HCT116 (cell line): ENCODE measurements at regions not wholly inside any gene's neighbourhood (a gene's known extent, or its start where the extent isn't known, plus 50 kb on each side); places are given as distances from the start of the nearest gene placed in this dataset.

Experiments
- ATAC-seq: fragments of 200-7000 bp; cut with Tn5 transposase; 2 replicates; pipeline ENCODE4 v1.9.1; 2020; ENCODE audit warnings: mild to moderate bottlenecking, moderate library complexity
- BruUV-seq: library from RNA; stranded (reverse); fragments of 400-500 nt; replicated peaks from 2 replicates; lab custom pipeline; 2021; lab: Mats Ljungman, UMichigan
- CTCF ChIA-PET: fragments of 300-600 bp; sonication (Branson Sonifier 250); formaldehyde crosslinking; loops from one replicate; lab custom pipeline; 2021; ENCODE audit warnings: antibody characterized with exemption; lab: Charles Lee
- POLR2A ChIA-PET: fragments of 300-600, 350-600 bp; sonication (Branson Sonifier 250); formaldehyde crosslinking; loops from one replicate; lab custom pipeline; 2021; ENCODE audit warnings: antibody characterized with exemption; lab: Charles Lee
- RAD21 ChIA-PET, 2 experiments: fragments of 300-600 bp; sonication (Branson Sonifier 250); formaldehyde crosslinking; loops; one replicate each; lab custom pipeline; 2023; ENCODE audit warnings: low total read pairs in 2 of 2; ENCODE audit not compliant: uncharacterized antibody in 2 of 2, unreplicated experiment in 2 of 2, low non-redundant PET in 1 of 2; lab: Charles Lee
- DNase-seq: peaks from one replicate; pipeline ENCODE4 v3.0.0-alpha.2; 2010; ENCODE audit warnings: low read depth, low spot score
- H2AFZ ChIP-seq: fragments of 200-600 bp; shearing (Covaris generic), sonication (generic); 2 replicates; pipeline ENCODE4 v1.6.1; 2017; ENCODE audit warnings: low read depth, mixed run types, mixed read lengths, antibody characterized with exemption, low read length; ENCODE audit not compliant: poor library complexity, severe bottlenecking
- H3K27ac ChIP-seq: 2 replicates; pipeline ENCODE4 v1.5.1; 2012; ENCODE audit warnings: low read depth, low read length
- H3K27me3 ChIP-seq: fragments of 200-600 bp; sonication (generic); 2 replicates; pipeline ENCODE4 v1.6.1; 2016; ENCODE audit warnings: mixed run types, low read length, mixed read lengths; ENCODE audit not compliant: insufficient read depth
- H3K36me3 ChIP-seq, 2 experiments: fragments of 200-500 bp in 1 of 2; fragments of 200-600 bp in 1 of 2; sonication (Bioruptor generic) in 1 of 2; sonication (generic) in 1 of 2; 2 replicates each; pipeline versions ENCODE4 v1.5.1 to v1.6.1; 2014 to 2016; ENCODE audit warnings: low read length in 2 of 2, inconsistent platforms in 1 of 2, mixed read lengths in 1 of 2, mixed run types in 1 of 2; ENCODE audit not compliant: insufficient read depth in 2 of 2, control insufficient read depth in 1 of 2
- H3K4me1 ChIP-seq, 2 experiments: fragments of 200-600 bp in 1 of 2; sonication (generic) in 1 of 2; 2 replicates each; pipeline versions ENCODE4 v1.5.1 to v1.6.1; 2012 to 2017; ENCODE audit warnings: low read length in 2 of 2, inconsistent platforms in 1 of 2, mild to moderate bottlenecking in 1 of 2, mixed read lengths in 1 of 2, mixed run types in 1 of 2, moderate library complexity in 1 of 2; ENCODE audit not compliant: insufficient read depth in 2 of 2, control insufficient read depth in 1 of 2
- H3K4me2 ChIP-seq: fragments of 200-600 bp; sonication (generic); 2 replicates; pipeline ENCODE4 v1.6.1; 2017; ENCODE audit warnings: mixed run types, low read length, mixed read lengths
- H3K4me3 ChIP-seq, 2 experiments: fragments of 200-600 bp in 1 of 2; sonication (generic) in 1 of 2; replicated peaks in 1 of 2; 2 replicates each; pipeline ENCODE4 v1.5.1; 2011 to 2016; ENCODE audit warnings: low read length in 2 of 2, control low read depth in 1 of 2, low read depth in 1 of 2, mild to moderate bottlenecking in 1 of 2, mixed read lengths in 1 of 2, mixed run types in 1 of 2
- H3K79me2 ChIP-seq: fragments of 200-600 bp; sonication (generic); 2 replicates; pipeline ENCODE4 v1.6.1; 2017; ENCODE audit warnings: mild to moderate bottlenecking, mixed run types, low read length, moderate library complexity, mixed read lengths; ENCODE audit not compliant: insufficient read depth
- H3K9ac ChIP-seq: fragments of 200-600 bp; sonication (generic); 2 replicates; pipeline ENCODE4 v1.6.1; 2016; ENCODE audit warnings: low read length, mixed read lengths
- H3K9me2 ChIP-seq: fragments of 200-600 bp; sonication (generic), shearing (Covaris generic); 2 replicates; pipeline ENCODE4 v1.6.1; 2017; ENCODE audit warnings: mixed run types, mild to moderate bottlenecking, moderate library complexity; ENCODE audit not compliant: insufficient read depth
- H3K9me3 ChIP-seq, 2 experiments: fragments of 200-500 bp in 1 of 2; fragments of 200-600 bp in 1 of 2; sonication (Bioruptor generic) in 1 of 2; sonication (generic) in 1 of 2; 2 replicates each; pipeline ENCODE4 v1.6.1; 2014 to 2017; ENCODE audit warnings: low read length in 2 of 2, mixed read lengths in 2 of 2, inconsistent platforms in 1 of 2, low read depth in 1 of 2, mild to moderate bottlenecking in 1 of 2, mixed run types in 1 of 2, moderate library complexity in 1 of 2; ENCODE audit not compliant: control insufficient read depth in 1 of 2, insufficient read depth in 1 of 2
- H4K20me1 ChIP-seq: fragments of 200-600 bp; sonication (generic), shearing (Covaris generic); 2 replicates; pipeline ENCODE4 v1.6.1; 2017; ENCODE audit warnings: mixed run types, mild to moderate bottlenecking, moderate library complexity; ENCODE audit not compliant: insufficient read depth
- ATF3 ChIP-seq: IDR thresholded peaks from 2 replicates; pipeline ENCODE4 v1.6.1; 2012
- CEBPB ChIP-seq: IDR thresholded peaks from 2 replicates; pipeline ENCODE4 v1.6.1; 2012; ENCODE audit warnings: low read depth
- CTCF ChIP-seq, 3 experiments: fragments of 200-600 bp in 1 of 3; sonication (generic) in 1 of 3; IDR thresholded peaks in 2 of 3; conservative IDR thresholded peaks in 1 of 3; 2 replicates each; pipeline ENCODE4 v1.5.1; 2012 to 2017; ENCODE audit warnings: low read depth in 2 of 3, low read length in 2 of 3, antibody characterized with exemption in 1 of 3, borderline replicate concordance in 1 of 3, control low read depth in 1 of 3, mild to moderate bottlenecking in 1 of 3, mixed read lengths in 1 of 3, mixed run types in 1 of 3, moderate library complexity in 1 of 3; ENCODE audit not compliant: insufficient read depth in 1 of 3
- EZH2 ChIP-seq: fragments of 200-600 bp; sonication (generic); IDR thresholded peaks from 2 replicates; pipeline ENCODE4 v1.6.1; 2017; ENCODE audit warnings: antibody characterized with exemption, mixed run types
- EZH2phosphoT487 ChIP-seq: fragments of 200-600 bp; IDR thresholded peaks from 2 replicates; pipeline ENCODE4 v1.6.1; 2018; ENCODE audit warnings: antibody characterized with exemption, borderline replicate concordance
- POLR2A ChIP-seq: IDR thresholded peaks from 2 replicates; pipeline ENCODE4 v1.7.0; 2011; ENCODE audit warnings: borderline replicate concordance; ENCODE audit not compliant: insufficient read depth, insufficient read length; ENCODE audit errors: extremely low read depth
- POLR2AphosphoS5 ChIP-seq: IDR thresholded peaks from 2 replicates; pipeline ENCODE4 v1.6.1; 2011; ENCODE audit warnings: mild to moderate bottlenecking, low read depth, low read length, moderate library complexity
- SIN3A ChIP-seq: IDR thresholded peaks from 2 replicates; pipeline ENCODE4 v1.6.1; 2012; ENCODE audit warnings: low read depth
- TCF7L2 ChIP-seq: IDR thresholded peaks from 2 replicates; pipeline ENCODE4 v1.7.0; 2011; ENCODE audit warnings: borderline replicate concordance, inconsistent platforms; ENCODE audit not compliant: insufficient read depth, insufficient read length; ENCODE audit errors: extremely low read depth
- ZFX ChIP-seq: fragments of 450-650 bp; IDR thresholded peaks from 2 replicates; pipeline ENCODE4 v1.6.1; 2017
- ZNF274 ChIP-seq: fragments of 200-500 bp; sonication (Bioruptor generic); IDR thresholded peaks from 2 replicates; pipeline ENCODE4 v1.6.1; 2014; ENCODE audit warnings: mild to moderate bottlenecking, low read depth, low read length, inconsistent platforms
- intact Hi-C: fragments of 100-400 bp; cut with micrococcal nuclease; formaldehyde crosslinking; loops from 2 replicates; pipeline ENCODE4 v1.10.0; 2022

- ATAC-seq = no peak
- no peaks in the 10 kb centered on the region for H3K36me3 ChIP-seq
- H3K27ac ChIP-seq = no peak overlapping the region
- no peaks in the 10 kb centered on the region for H3K9me3 ChIP-seq
- H4K20me1 ChIP-seq = no peaks in the 10 kb centered on the region
- no peak for DNase-seq
- H3K9ac ChIP-seq = no peak overlapping the region
- no peak overlapping the region for H3K4me2 ChIP-seq
- H3K9me2 ChIP-seq = no peaks in the 10 kb centered on the region
- RAD21 ChIA-PET = no interaction called here
- peaks cover 2 to 4% of the 10 kb centered on the region in 2 experiments; a peak in 2 of 4 replicates for H3K4me1 ChIP-seq
- TF ChIP-seq POLR2AphosphoS5 (no peak), EZH2 (no peak), ZFX (no peak), CEBPB (no peak), CTCF (IDR thresholded peaks at IDR 0.05 in 2 of 3, conservative IDR thresholded peaks at IDR 0.05 in 1 of 3; ENCODE audit: borderline replicate concordance in 1 of 3, insufficient read depth in 1 of 3, low read depth in 2 of 3, low read length in 2 of 3) (no peak), POLR2A (no peak), ZNF274 (no peak), EZH2phosphoT487 (no peak), TCF7L2 (no peak), ATF3 (no peak), SIN3A (no peak)
- intact Hi-C loops = no loop called here
- peaks cover 24% of the 10 kb centered on the region; the same call in 1 of the 2 replicates for H3K27me3 ChIP-seq
- BruUV-seq = no TSS peak
- CTCF ChIA-PET = no interaction called here
- H3K4me3 ChIP-seq = no peak overlapping the region
- POLR2A ChIA-PET = no interaction called here
- H3K79me2 ChIP-seq = no peaks in the 10 kb centered on the region
- H2AFZ ChIP-seq = no peak overlapping the region
Measured at GRCh38 chr1:177411381-177411780, 240.6 kb downstream of the BRINP2 start.
